ENCODE measurements at regions not wholly inside any gene's neighbourhood (a gene's known extent, or its start where the extent isn't known, plus 50 kb on each side); places are given as distances from the start of the nearest gene placed in this dataset.
"Not testable (repeated sequence)": the region's sequence is repeated elsewhere in the genome, so short reads cannot be mapped to it uniquely, and the experiment has no call there.

DNA sequence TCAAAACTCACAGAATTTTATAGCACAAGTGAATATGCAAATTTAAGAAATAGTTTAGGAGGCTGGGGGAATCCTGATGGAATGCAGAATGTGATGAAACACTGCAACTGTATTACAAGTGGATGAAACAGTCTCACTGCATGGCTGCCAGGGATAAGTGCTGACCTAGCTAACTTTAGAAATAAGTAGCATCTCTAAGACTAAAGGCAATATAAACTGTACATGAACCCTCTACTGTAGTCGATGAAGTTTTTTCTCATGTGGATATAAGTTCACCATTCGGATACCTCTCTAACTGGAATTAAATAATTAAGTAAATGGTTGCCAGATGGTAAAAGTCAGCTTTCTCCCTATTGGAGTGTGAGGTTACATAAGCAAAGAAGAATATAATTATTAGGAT lies 777.8 kb upstream of the RAB6C start:
- H3K4me3 ChIP-seq (ENCODE audit: low read depth, low read length): no peak overlapping the region
- TF ChIP-seq, protein P1, sequence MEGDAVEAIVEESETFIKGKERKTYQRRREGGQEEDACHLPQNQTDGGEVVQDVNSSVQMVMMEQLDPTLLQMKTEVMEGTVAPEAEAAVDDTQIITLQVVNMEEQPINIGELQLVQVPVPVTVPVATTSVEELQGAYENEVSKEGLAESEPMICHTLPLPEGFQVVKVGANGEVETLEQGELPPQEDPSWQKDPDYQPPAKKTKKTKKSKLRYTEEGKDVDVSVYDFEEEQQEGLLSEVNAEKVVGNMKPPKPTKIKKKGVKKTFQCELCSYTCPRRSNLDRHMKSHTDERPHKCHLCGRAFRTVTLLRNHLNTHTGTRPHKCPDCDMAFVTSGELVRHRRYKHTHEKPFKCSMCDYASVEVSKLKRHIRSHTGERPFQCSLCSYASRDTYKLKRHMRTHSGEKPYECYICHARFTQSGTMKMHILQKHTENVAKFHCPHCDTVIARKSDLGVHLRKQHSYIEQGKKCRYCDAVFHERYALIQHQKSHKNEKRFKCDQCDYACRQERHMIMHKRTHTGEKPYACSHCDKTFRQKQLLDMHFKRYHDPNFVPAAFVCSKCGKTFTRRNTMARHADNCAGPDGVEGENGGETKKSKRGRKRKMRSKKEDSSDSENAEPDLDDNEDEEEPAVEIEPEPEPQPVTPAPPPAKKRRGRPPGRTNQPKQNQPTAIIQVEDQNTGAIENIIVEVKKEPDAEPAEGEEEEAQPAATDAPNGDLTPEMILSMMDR (IDR thresholded peaks at IDR 0.05; ENCODE audit: control insufficient read depth, extremely low read depth, insufficient read depth): no peak

DNA sequence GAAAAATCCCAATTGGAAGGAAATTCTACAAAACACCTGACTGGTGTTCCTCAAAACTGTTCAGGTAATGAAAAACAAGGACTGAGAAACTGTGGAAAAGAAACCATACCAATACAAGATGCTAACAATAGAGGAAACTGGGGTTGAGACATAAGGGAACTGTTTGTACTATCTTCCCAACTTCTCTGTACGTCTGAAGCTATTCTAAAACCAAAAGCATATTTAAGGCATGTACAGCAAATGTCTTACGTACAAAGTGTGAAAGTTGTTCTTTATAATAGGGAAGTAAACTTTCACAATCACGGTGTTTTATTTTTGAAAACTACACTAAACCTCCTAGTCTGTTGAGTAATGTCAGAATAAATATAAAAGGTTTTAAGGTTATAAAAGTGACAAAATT lies 776.1 kb upstream of the RAB6C start:
- no peak overlapping the region for H3K4me3 ChIP-seq (ENCODE audit: low read depth, low read length)
- DNase-seq (ENCODE audit: low read depth): no peak
- TF ChIP-seq, protein P1 (IDR thresholded peaks at IDR 0.05; ENCODE audit: control insufficient read depth, extremely low read depth, insufficient read depth): no peak

More for the DNA sequence above, 777.8 kb upstream of the RAB6C start:
- DNase-seq (ENCODE audit: low read depth): no peak

DNA sequence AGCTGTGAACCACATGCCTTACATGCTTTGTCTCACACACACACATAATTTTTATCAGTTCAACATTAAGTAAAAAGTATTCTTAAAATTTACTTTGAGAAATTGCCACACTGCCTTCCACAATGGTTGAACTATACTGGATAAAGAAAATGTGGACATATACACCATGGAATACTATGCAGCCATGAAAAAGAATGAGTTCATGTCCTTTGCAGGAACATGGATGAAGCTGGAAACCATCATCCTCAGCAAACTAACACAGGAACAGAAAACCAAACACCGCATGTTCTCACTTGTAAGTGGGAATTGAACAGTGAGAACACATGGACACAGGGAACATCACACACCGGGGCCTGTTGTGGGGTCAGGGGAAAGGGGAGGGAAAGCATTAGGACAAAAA lies 774.9 kb upstream of the RAB6C start:
- DNase-seq (ENCODE audit: low read depth); H3K4me3 ChIP-seq (ENCODE audit: low read depth, low read length): not testable (repeated sequence)

DNA sequence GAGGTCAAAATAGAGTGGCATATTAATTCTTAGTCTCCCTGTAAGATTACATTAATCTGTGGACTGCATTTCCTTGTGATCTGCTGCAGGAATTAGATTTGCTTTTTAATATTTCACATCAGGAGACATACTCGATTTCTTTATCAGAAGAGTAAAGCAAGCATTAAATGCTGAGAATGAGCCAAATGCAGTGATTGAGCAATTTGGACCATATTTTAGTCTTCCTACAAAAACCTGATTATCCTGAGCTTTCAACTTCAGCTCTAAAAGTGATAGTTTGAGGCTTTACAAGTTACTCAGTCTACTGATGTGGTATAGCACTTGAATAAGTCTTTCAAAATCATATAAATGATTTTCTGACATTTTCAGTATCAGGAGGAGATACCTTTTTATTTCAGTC lies 774.3 kb upstream of the RAB6C start:
- H3K4me3 ChIP-seq (ENCODE audit: low read depth, low read length): no peak overlapping the region
- DNase-seq (ENCODE audit: low read depth): no peak
- TF ChIP-seq, protein P1 (IDR thresholded peaks at IDR 0.05; ENCODE audit: control insufficient read depth, extremely low read depth, insufficient read depth): no peak

DNA sequence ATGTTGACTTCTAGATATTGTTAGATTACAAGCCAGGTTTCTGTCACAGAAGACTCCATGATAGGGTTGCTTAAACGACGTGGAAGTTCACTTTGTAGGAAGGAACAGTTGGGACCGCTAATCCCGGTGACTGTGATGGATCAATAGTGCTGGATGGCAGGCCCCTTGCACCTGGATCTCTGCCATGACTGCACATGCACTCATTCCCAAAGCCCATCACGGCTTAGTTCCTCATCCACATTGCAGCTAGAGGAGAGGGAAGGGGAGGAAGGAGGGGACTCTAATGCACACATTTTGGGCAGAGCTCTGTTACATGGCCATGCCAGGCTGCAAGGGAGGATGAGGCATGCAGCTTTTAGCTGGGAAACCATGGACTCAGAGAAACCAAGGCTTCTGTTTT lies 773.7 kb upstream of the RAB6C start:
- TF ChIP-seq, protein P1 (IDR thresholded peaks at IDR 0.05; ENCODE audit: control insufficient read depth, extremely low read depth, insufficient read depth): no peak
- no peak for DNase-seq (ENCODE audit: low read depth)
- H3K4me3 ChIP-seq (ENCODE audit: low read depth, low read length): no peak overlapping the region

DNA sequence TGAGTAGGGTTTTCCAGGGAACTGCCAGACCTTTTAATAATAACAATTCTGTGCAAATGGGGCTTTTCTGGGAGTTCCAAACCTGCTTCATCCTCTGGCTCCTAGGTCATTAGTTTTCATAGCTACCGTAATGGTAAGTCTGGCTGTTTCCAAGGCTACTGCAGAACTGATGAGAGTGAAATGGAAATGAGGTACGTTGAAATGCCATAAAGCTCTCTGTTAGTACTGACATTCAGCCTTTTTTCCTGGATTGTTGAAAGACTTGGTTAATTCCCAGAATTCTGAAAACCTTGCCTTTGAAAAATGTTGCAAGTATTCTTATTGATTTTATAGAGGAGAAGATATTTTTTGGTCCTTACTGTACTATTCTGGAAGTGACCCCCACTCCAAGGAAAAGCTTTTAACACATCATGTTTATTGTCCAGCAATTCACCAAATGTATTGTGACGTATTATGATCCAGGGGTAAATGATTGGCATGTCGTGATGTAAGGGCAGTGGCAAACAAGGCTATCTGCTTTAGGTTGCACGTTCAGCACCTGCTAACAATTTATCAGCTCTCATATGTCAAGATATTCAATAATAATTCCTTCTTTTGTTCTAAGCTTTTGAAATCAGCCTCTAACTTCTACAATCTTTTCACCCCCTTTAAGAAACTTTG lies 767.0 kb upstream of the RAB6C start:
- no peak overlapping the region for H3K4me3 ChIP-seq (ENCODE audit: low read depth, low read length)
- TF ChIP-seq, protein P1 (IDR thresholded peaks at IDR 0.05; ENCODE audit: control insufficient read depth, extremely low read depth, insufficient read depth): no peak
- no peak for DNase-seq (ENCODE audit: low read depth)

DNA sequence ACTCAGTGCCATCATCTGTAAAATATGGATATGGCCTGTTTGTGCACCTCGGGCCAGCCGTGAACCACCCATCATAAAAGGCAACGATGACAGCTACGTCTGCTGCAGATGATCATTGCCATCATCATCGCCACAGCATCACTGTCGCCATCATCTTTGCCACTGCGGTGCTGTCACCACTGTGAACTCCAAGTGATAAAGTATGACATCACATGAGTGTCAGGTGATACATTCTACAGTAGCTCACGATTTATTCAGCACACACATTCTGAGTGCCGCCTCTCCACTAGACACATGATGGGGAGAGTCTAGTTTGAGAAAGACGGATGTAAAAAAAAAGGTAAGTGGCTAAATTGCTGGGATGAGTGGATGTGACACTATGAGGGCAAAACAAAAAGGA lies 755.4 kb upstream of the RAB6C start:
- TF ChIP-seq, protein P1 (IDR thresholded peaks at IDR 0.05; ENCODE audit: control insufficient read depth, extremely low read depth, insufficient read depth): no peak
- no peak overlapping the region for H3K4me3 ChIP-seq (ENCODE audit: low read depth, low read length)
- DNase-seq (ENCODE audit: low read depth): no peak

Data from LNCaP clone FGC (cell line).